ENCODE measurements at regions not wholly inside any gene's neighbourhood (a gene's known extent, or its start where the extent isn't known, plus 50 kb on each side); places are given as distances from the start of the nearest gene placed in this dataset.
A peak's percentile ranks its signal among the peaks of the same experiment; 100 is the strongest.

- DNase-seq, result no peak
These were observed 80.5 kb downstream of the CLDN34 start for GRCh38 chrX:10047631-10048030.

DNA sequence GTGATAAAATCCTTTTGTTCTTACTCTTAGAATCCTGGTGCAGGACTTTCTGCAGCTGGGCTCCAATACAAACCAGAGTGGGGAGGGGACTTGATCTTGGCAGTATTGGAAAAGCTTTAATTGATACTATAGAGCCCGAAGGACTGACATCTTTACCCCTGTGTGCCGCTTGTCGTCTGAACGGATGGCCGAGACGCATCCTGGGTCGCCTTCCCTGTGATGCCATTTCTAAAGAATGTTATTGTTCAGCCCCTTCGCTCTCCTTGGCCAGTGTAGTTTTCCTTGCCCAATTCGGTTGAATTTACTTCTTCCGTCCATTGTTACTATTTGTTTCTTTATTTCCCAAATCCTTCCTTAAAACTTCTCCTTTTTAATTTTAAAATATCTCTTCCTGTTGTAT is 80.9 kb downstream of the CLDN34 start:
- no peak for DNase-seq

GRCh38 chrX:10048707-10049106 is 81.5 kb downstream of the CLDN34 start:
- no peak for DNase-seq

GRCh38 chrX:10049236-10049635 is 82.1 kb downstream of the CLDN34 start:
- DNase-seq, result peak; percentile 60

GRCh38 chrX:10050481-10050880 is 83.3 kb downstream of the CLDN34 start:
- DNase-seq, result peak; percentile 31

DNA sequence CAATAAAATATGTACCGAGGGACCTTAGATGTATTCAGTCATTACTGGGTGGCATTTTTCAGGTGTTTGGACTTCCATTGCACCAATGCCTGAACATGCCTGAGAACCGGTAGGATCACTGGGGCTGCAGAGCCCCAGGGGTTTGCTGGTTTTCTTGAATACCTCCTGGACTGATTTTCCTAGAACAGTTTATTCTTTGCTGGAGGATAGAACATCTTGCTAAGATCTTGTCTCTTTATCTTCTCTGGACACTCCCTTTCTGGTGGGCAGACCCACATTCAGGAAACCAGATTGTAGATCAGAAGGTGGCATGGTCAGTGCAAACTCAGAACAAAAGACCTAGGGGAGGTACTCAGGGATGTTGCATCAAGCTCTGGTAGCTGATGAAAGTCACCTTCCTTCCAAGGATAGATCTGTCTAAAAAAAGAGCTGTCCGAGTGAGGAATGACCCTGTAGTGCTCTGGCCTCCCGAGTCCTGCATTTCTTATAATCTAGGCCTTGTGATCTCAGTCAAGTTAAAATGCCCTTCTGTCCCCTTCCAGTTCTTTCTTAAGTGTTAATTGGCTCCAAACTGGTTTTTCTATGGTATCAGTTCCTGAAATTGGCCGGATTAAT is 84.8 kb downstream of the CLDN34 start:
- peak; percentile 27 for DNase-seq

DNA sequence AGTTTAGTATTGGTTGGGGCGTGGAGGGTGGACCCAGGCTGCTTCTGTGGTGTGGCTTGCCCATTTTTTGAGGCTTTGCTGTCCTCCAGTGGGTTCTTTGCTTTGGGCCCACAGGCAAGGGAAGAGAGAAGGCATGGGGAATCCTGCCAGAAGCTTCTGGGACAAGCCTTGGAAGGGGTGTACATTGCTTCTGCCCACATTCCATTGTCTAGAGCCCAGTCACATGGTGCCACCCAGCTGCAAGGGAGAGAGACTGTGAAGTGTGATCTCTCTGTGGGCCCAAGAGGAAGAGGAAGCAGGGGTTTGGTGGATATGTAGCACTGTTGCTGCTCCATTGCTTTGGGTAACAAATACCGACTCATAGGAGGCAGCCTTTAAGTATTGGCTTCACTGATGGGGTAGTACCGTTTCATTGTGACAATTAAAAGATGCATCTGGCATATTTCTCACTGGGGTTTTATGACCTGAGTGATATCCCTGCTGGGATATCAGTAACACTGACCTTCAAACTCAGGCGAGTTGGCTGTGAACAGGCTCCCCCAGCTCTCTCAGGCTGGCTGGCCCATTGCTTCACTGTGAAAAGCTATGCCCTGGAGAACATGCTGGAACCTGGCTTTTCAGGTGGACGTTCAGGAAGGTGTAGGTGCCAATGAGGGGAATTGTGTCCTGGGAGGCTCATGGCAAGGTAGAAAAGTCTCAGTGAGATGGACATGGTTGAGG is 85.9 kb downstream of the CLDN34 start:
- no peak for DNase-seq

- no peak for DNase-seq
These were observed 87.2 kb downstream of the CLDN34 start for GRCh38 chrX:10054396-10054795.

GRCh38 chrX:10055430-10055829 is 88.3 kb downstream of the CLDN34 start:
- no peak for DNase-seq

GRCh38 chrX:10062352-10062751 is 94.4 kb upstream of the CLCN4 start:
- DNase-seq, result no peak

GRCh38 chrX:10062980-10063379 is 93.8 kb upstream of the CLCN4 start:
- DNase-seq, result peak; percentile 36

- DNase-seq, result no peak
These were observed 92.0 kb upstream of the CLCN4 start for GRCh38 chrX:10064736-10065135.

GRCh38 chrX:10070714-10071436 is 85.9 kb upstream of the CLCN4 start:
- DNase-seq, result no peak

GRCh38 chrX:10071451-10072144 is 85.2 kb upstream of the CLCN4 start:
- peak; percentile 73 for DNase-seq

- DNase-seq, result no peak
These were observed 83.8 kb upstream of the CLCN4 start for GRCh38 chrX:10072786-10073568.

GRCh38 chrX:10073671-10074070 is 83.1 kb upstream of the CLCN4 start:
- DNase-seq, result no peak

GRCh38 chrX:10074241-10074941 is 82.4 kb upstream of the CLCN4 start:
- no peak for DNase-seq

DNA sequence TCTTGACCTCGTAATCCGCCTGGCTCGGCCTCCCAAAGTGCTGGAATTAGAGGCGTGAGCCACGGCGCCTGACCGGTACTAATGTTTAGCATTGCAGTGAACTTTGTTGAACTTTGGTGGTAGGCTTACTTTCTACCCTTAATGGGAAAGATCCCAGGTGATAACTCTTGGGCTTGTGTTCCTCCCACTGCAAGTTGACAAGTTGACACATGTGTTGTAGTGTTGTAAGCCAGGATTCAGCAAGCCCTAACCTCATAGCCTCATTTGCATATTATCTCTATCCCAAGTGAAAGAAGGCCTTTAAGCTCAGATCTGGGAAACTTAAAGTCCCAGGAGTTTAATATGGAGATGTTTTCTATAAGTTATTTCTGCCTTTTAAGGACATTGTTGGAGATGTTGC is 80.0 kb upstream of the CLCN4 start:
- no peak for DNase-seq

GRCh38 chrX:10077425-10078188 is 79.2 kb upstream of the CLCN4 start:
- no peak for DNase-seq

DNA sequence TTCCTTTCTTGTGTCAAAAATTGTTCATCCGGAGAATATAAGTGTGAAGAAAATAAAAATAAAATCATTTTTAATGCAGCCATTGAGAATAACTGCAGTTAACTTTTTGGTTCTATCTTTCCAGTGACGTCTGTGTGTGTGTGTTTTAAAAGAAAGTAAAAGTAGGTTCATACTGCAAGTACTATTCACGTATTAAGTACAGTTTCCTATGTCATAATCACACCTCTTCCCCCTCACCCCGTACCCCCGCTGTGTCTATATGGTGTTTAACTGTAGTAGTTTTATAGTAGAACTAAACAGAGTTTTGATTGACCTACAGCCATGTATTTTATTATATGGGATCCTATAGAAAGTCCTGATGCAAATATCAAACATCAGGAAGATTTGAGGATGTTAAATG is 78.5 kb upstream of the CLCN4 start:
- DNase-seq, result no peak

DNA sequence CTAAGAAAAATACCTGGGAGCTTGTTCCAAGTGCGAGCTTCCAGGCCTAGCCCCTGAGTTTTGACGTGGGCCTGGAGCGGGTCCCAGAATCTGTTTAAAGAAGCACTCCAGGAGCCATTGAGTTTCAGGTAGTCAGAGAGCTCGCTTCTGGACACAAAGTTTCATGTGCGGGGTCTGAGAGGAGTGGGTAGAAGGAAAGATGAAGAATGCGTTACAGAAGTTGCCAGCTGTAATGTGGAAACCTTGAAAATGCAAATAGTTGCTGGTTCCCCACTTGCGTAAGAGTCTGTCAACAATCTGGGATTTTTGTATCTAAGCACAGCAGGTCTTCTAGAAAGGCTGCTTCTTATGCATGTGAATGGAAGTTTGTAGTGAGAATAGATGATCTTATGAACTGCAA is 77.5 kb upstream of the CLCN4 start:
- DNase-seq, result peak; percentile 61

Data from tongue (tissue), 1 donor.